ENCODE measurements at regions not wholly inside any gene's neighbourhood (a gene's known extent, or its start where the extent isn't known, plus 50 kb on each side); places are given as distances from the start of the nearest gene placed in this dataset.

DNA sequence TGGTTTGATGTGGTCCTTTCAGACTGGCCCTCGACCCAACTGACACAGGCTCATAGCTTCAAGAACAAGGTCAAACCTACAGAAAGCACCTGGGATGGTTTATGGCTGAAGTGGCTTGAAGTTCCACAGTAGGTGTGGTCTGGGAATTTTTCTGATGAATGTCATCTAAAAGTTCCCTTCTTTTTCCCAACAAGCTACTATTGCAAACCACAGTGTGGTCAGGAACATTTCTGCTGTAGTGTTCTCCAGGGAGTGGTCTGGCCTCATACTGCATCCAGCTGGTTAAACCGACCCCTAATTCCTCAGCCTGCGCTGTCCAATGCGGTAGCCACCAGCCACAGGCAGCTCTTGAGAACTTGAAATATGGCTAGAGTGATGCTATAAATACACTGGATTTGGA, 92.7 kb downstream of the FAM124B start:
- TF ChIP-seq, protein P1, sequence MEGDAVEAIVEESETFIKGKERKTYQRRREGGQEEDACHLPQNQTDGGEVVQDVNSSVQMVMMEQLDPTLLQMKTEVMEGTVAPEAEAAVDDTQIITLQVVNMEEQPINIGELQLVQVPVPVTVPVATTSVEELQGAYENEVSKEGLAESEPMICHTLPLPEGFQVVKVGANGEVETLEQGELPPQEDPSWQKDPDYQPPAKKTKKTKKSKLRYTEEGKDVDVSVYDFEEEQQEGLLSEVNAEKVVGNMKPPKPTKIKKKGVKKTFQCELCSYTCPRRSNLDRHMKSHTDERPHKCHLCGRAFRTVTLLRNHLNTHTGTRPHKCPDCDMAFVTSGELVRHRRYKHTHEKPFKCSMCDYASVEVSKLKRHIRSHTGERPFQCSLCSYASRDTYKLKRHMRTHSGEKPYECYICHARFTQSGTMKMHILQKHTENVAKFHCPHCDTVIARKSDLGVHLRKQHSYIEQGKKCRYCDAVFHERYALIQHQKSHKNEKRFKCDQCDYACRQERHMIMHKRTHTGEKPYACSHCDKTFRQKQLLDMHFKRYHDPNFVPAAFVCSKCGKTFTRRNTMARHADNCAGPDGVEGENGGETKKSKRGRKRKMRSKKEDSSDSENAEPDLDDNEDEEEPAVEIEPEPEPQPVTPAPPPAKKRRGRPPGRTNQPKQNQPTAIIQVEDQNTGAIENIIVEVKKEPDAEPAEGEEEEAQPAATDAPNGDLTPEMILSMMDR (IDR thresholded peaks at IDR 0.05 in 2 of 3, conservative IDR thresholded peaks at IDR 0.05 in 1 of 3; ENCODE audit: control insufficient read depth in 2 of 3, extremely low read depth in 1 of 3, insufficient read depth in 1 of 3, low read depth in 3 of 3, low read length in 3 of 3): no peak
- TF ChIP-seq NFIC (IDR thresholded peaks at IDR 0.05; ENCODE audit: low read depth, low read length): no peak
- no peak for TF ChIP-seq EP300 (IDR thresholded peaks at IDR 0.05; ENCODE audit: borderline replicate concordance in 1 of 2, control insufficient read depth in 1 of 2, low read depth in 2 of 2, low read length in 2 of 2)
- TF ChIP-seq RAD21 (IDR thresholded peaks at IDR 0.05; ENCODE audit: insufficient read depth, low read depth, low read length): no peak
- TF ChIP-seq POLR2A (IDR thresholded peaks at IDR 0.05; ENCODE audit: low read depth, low read length): no peak
- TF ChIP-seq SMC3 (IDR thresholded peaks at IDR 0.05; ENCODE audit: borderline replicate concordance, low read length): no peak

Data from GM12878 (cell line).